Endothelial cell of umbilical vein (primary cell): ENCODE measurements at regions not wholly inside any gene's neighbourhood (a gene's known extent, or its start where the extent isn't known, plus 50 kb on each side); places are given as distances from the start of the nearest gene placed in this dataset.
A peak's percentile ranks its signal among the peaks of the same experiment; 100 is the strongest.

ENCODE experiments used
- BruUV-seq: library from RNA; stranded (reverse); fragments of 400-500 nt; replicated peaks from 2 replicates; lab custom pipeline; 2021; lab: Mats Ljungman, UMichigan
- CTCF ChIA-PET: fragments of 300-600, 350-600 bp; sonication (Branson Sonifier 250); formaldehyde crosslinking; loops from one replicate; lab custom pipeline; 2021; ENCODE audit warnings: antibody characterized with exemption, inconsistent platforms; lab: Charles Lee
- POLR2A ChIA-PET: fragments of 300-600, 350-600 bp; sonication (Branson Sonifier 250); formaldehyde crosslinking; loops from one replicate; lab custom pipeline; 2021; ENCODE audit warnings: antibody characterized with exemption, inconsistent platforms; lab: Charles Lee
- DNase-seq: peaks from one replicate; pipeline ENCODE4 v3.0.0-alpha.2; 2011; ENCODE audit warnings: low read depth, low spot score
- FAIRE-seq: peaks from 2 replicates; lab custom pipeline; 2011; peaks lifted over from hg19 to GRCh38; lab: Jason Lieb, UNC
- H2AFZ ChIP-seq: 2 replicates; pipeline ENCODE4 v1.6.0; 2012; ENCODE audit warnings: low read depth, low read length, control low read depth, inconsistent platforms
- H3K27ac ChIP-seq: 2 replicates; pipeline ENCODE4 v1.5.1; 2011; ENCODE audit warnings: low read depth, mild to moderate bottlenecking, control low read depth, low read length, moderate library complexity; ENCODE audit not compliant: insufficient read depth
- H3K27me3 ChIP-seq, 2 experiments: 2 replicates each; pipeline versions ENCODE4 v1.6.0 to v1.6.1; 2011; ENCODE audit warnings: low read length in 2 of 2, mixed read lengths in 1 of 2; ENCODE audit not compliant: control insufficient read depth in 2 of 2, insufficient read depth in 2 of 2
- H3K36me3 ChIP-seq, 2 experiments: 2 replicates in 1 of 2; 3 replicates in 1 of 2; pipeline ENCODE4 v1.5.1; 2011; ENCODE audit warnings: low read length in 2 of 2, mild to moderate bottlenecking in 1 of 2, moderate library complexity in 1 of 2; ENCODE audit not compliant: control insufficient read depth in 2 of 2, insufficient read depth in 2 of 2; ENCODE audit errors: extremely low read depth in 1 of 2
- H3K4me1 ChIP-seq: 3 replicates; pipeline ENCODE4 v1.5.1; 2011; ENCODE audit warnings: mild to moderate bottlenecking, low read length; ENCODE audit not compliant: control insufficient read depth, insufficient read depth; ENCODE audit errors: extremely low read depth
- H3K4me2 ChIP-seq: 2 replicates; pipeline ENCODE4 v1.6.1; 2011; ENCODE audit warnings: low read length, control low read depth, mixed read lengths; ENCODE audit not compliant: insufficient read depth
- H3K4me3 ChIP-seq, 3 experiments: fragments of 200-600 bp in 1 of 3; sonication (generic), shearing (Covaris generic) in 1 of 3; replicated peaks in 1 of 3; 2 replicates each; pipeline ENCODE4 v1.5.1; 2011 to 2016; ENCODE audit warnings: control low read depth in 3 of 3, low read length in 3 of 3, mild to moderate bottlenecking in 2 of 3, inconsistent platforms in 1 of 3, low read depth in 1 of 3, moderate library complexity in 1 of 3; ENCODE audit not compliant: insufficient read depth in 1 of 3
- H3K79me2 ChIP-seq: 2 replicates; pipeline ENCODE4 v1.6.0; 2012; ENCODE audit warnings: low read length, inconsistent platforms; ENCODE audit not compliant: control insufficient read depth, insufficient read depth
- H3K9ac ChIP-seq: replicated peaks from 2 replicates; pipeline ENCODE3; 2011; ENCODE audit warnings: low read length, control low read depth; ENCODE audit not compliant: insufficient read depth; ENCODE audit errors: extremely low read depth
- H3K9me1 ChIP-seq: replicated peaks from 3 replicates; pipeline ENCODE4 v1.6.0; 2011; ENCODE audit warnings: mild to moderate bottlenecking, low read length; ENCODE audit not compliant: control insufficient read depth, insufficient read depth; ENCODE audit errors: extremely low read depth
- H3K9me3 ChIP-seq: replicated peaks from 2 replicates; pipeline ENCODE4 v1.5.1; 2012; ENCODE audit warnings: low read length, inconsistent platforms; ENCODE audit not compliant: control insufficient read depth, insufficient read depth
- H4K20me1 ChIP-seq: replicated peaks from 2 replicates; pipeline ENCODE3; 2011; ENCODE audit warnings: mild to moderate bottlenecking, low read length; ENCODE audit not compliant: control insufficient read depth, insufficient read depth; ENCODE audit errors: extremely low read depth
- EZH2 ChIP-seq: IDR thresholded peaks from 2 replicates; pipeline ENCODE4 v1.6.1; 2012; ENCODE audit warnings: borderline replicate concordance, low read depth, mild to moderate bottlenecking, moderate library complexity, low read length, inconsistent platforms; ENCODE audit not compliant: severe bottlenecking
- FOS ChIP-seq: IDR thresholded peaks from 2 replicates; pipeline ENCODE4 v1.6.1; 2011; ENCODE audit warnings: mild to moderate bottlenecking, low read length, moderate library complexity, borderline replicate concordance; ENCODE audit not compliant: insufficient read depth
- GATA2 ChIP-seq: IDR thresholded peaks from 2 replicates; pipeline ENCODE4 v1.7.0; 2011; ENCODE audit warnings: low read depth, mild to moderate bottlenecking, moderate library complexity, mixed read lengths, low read length; ENCODE audit not compliant: insufficient read length, insufficient read depth
- JUN ChIP-seq: IDR thresholded peaks from 2 replicates; pipeline ENCODE4 v1.6.1; 2011; ENCODE audit warnings: borderline replicate concordance, low read depth; ENCODE audit not compliant: insufficient read length, insufficient read depth
- MAX ChIP-seq: IDR thresholded peaks from 2 replicates; pipeline ENCODE4 v1.6.1; 2011; ENCODE audit not compliant: insufficient read depth, insufficient read length
- MYC ChIP-seq: IDR thresholded peaks from one replicate; pipeline ENCODE4 v1.6.1; 2011; ENCODE audit warnings: mild to moderate bottlenecking, low read depth, low read length
- POLR2A ChIP-seq: IDR thresholded peaks from 2 replicates; pipeline ENCODE4 v1.6.1; 2012; ENCODE audit warnings: low read depth, mild to moderate bottlenecking, control low read depth, low read length
- POLR2AphosphoS5 ChIP-seq: IDR thresholded peaks from 2 replicates; pipeline ENCODE4 v1.6.1; 2012; ENCODE audit warnings: low read depth, mild to moderate bottlenecking, control low read depth, low read length, moderate library complexity; ENCODE audit not compliant: insufficient read depth
- dilution Hi-C: fragments of 300-500 bp; cut with MboI; formaldehyde crosslinking; loops from one replicate; pipeline ENCODE4 v1.15.0; 2019; ENCODE audit warnings: low sequenced_read_pairs; ENCODE audit not compliant: extremely low pct_ligation_motif_present
- intact Hi-C: fragments of 100-400 bp; cut with micrococcal nuclease; formaldehyde crosslinking; loops from one replicate; pipeline ENCODE4 v1.10.0; 2022
- TF ChIP-seq, protein P1 (sequence below), 2 donors: IDR thresholded peaks; 1 replicate in 1 of 2; 2 replicates in 1 of 2; pipeline ENCODE4 v1.5.1; 2011; ENCODE audit warnings: low read length in 2 of 2, mild to moderate bottlenecking in 2 of 2, moderate library complexity in 2 of 2, control low read depth in 1 of 2, inconsistent platforms in 1 of 2, low read depth in 1 of 2; ENCODE audit not compliant: insufficient read depth in 1 of 2; ENCODE audit errors: extremely low read depth in 1 of 2

GRCh38 chr1:208437401-208437800 is 193.2 kb upstream of the PLXNA2 start:
- dilution Hi-C loops: no loop called here
- Histone ChIP-seq H3K36me3 (no peaks in the 10 kb centered on the region), H3K27ac (no peak overlapping the region), H3K4me2 (no peak overlapping the region), H3K79me2 (no peaks in the 10 kb centered on the region), H3K27me3 (peaks cover 0 to 4% of the 10 kb centered on the region in 2 experiments), H3K9ac (no peak overlapping the region), H3K4me3 (no peak overlapping the region), H4K20me1 (no peaks in the 10 kb centered on the region), H2AFZ (peak overlapping the region; percentile 69), H3K9me1 (no peaks in the 10 kb centered on the region), H3K9me3 (no peaks in the 10 kb centered on the region), H3K4me1 (peaks cover 3% of the 10 kb centered on the region)
- TF ChIP-seq JUN (no peak), POLR2A (no peak), GATA2 (no peak), FOS (peak; percentile 71)
- TF ChIP-seq, protein P1, sequence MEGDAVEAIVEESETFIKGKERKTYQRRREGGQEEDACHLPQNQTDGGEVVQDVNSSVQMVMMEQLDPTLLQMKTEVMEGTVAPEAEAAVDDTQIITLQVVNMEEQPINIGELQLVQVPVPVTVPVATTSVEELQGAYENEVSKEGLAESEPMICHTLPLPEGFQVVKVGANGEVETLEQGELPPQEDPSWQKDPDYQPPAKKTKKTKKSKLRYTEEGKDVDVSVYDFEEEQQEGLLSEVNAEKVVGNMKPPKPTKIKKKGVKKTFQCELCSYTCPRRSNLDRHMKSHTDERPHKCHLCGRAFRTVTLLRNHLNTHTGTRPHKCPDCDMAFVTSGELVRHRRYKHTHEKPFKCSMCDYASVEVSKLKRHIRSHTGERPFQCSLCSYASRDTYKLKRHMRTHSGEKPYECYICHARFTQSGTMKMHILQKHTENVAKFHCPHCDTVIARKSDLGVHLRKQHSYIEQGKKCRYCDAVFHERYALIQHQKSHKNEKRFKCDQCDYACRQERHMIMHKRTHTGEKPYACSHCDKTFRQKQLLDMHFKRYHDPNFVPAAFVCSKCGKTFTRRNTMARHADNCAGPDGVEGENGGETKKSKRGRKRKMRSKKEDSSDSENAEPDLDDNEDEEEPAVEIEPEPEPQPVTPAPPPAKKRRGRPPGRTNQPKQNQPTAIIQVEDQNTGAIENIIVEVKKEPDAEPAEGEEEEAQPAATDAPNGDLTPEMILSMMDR (IDR thresholded peaks at IDR 0.05; ENCODE audit: extremely low read depth in 1 of 2, insufficient read depth in 1 of 2, low read depth in 1 of 2, low read length in 2 of 2): no peak
- peak; percentile 49 for DNase-seq
- ChIA-PET POLR2A (no interaction called here), CTCF (no interaction called here)
- FAIRE-seq: peak; percentile 66
- intact Hi-C loops: no loop called here
- no TSS peak for BruUV-seq

GRCh38 chr1:208438112-208438699 is 194.0 kb upstream of the PLXNA2 start:
- no peaks in the 10 kb centered on the region for H3K79me2 ChIP-seq
- dilution Hi-C loops (no loop called here), intact Hi-C loops (no loop called here)
- CTCF ChIA-PET: no interaction called here
- H3K9me3 ChIP-seq: no peaks in the 10 kb centered on the region
- peaks cover 0 to 4% of the 10 kb centered on the region in 2 experiments for H3K27me3 ChIP-seq
- no peak overlapping the region for H3K4me2 ChIP-seq
- no peak for DNase-seq
- H2AFZ ChIP-seq: no peak overlapping the region
- H3K9ac ChIP-seq: no peak overlapping the region
- POLR2A ChIA-PET: no interaction called here
- TF ChIP-seq GATA2: no peak
- TF ChIP-seq, protein P1 (IDR thresholded peaks at IDR 0.05; ENCODE audit: extremely low read depth in 1 of 2, insufficient read depth in 1 of 2, low read depth in 1 of 2, low read length in 2 of 2): no peak
- no peak for TF ChIP-seq POLR2AphosphoS5
- no peak for TF ChIP-seq EZH2
- no peak for TF ChIP-seq MAX
- no peak for TF ChIP-seq MYC
- no peak for TF ChIP-seq FOS
- no peak for TF ChIP-seq JUN
- no peak for TF ChIP-seq POLR2A
- no peak for FAIRE-seq
- no peak overlapping the region for H3K27ac ChIP-seq
- no peaks in the 10 kb centered on the region for H3K9me1 ChIP-seq
- no peaks in the 10 kb centered on the region for H4K20me1 ChIP-seq
- no peaks in the 10 kb centered on the region for H3K36me3 ChIP-seq
- H3K4me1 ChIP-seq: peaks cover 3% of the 10 kb centered on the region
- no peak overlapping the region for H3K4me3 ChIP-seq
- BruUV-seq: no TSS peak
